Choroid plexus epithelial cell (primary cell): ENCODE measurements at regions not wholly inside any gene's neighbourhood (a gene's known extent, or its start where the extent isn't known, plus 50 kb on each side); places are given as distances from the start of the nearest gene placed in this dataset.

ENCODE experiments used
- DNase-seq: peaks from one replicate; pipeline ENCODE4 v3.0.0-alpha.2; 2010; ENCODE audit warnings: low read depth
- H3K4me3 ChIP-seq: 2 replicates; pipeline ENCODE4 v1.5.1; 2011; ENCODE audit warnings: low read depth, mild to moderate bottlenecking, control low read depth, low read length, moderate library complexity
- CTCF ChIP-seq: conservative IDR thresholded peaks from 2 replicates; pipeline ENCODE4 v1.5.1; 2011; ENCODE audit warnings: low read depth, mild to moderate bottlenecking, control low read depth, inconsistent platforms, low read length, moderate library complexity

GRCh38 chr13:73403355-73404120 lies 344.7 kb downstream of the KLF5 start:
- DNase-seq: no peak
- no peak for TF ChIP-seq CTCF
- H3K4me3 ChIP-seq: no peak overlapping the region

- peak; percentile 28 for TF ChIP-seq CTCF
- peak; percentile 12 for DNase-seq
- no peak overlapping the region for H3K4me3 ChIP-seq
These were observed 343.0 kb downstream of the KLF5 start for GRCh38 chr13:73401769-73402168.

- TF ChIP-seq CTCF: no peak
These were observed 340.8 kb downstream of the KLF5 start for GRCh38 chr13:73399347-73400216.

GRCh38 chr13:73397496-73398305 lies 338.9 kb downstream of the KLF5 start:
- H3K4me3 ChIP-seq: no peak overlapping the region
- TF ChIP-seq CTCF: no peak
- no peak for DNase-seq

More at GRCh38 chr13:73399347-73400216, 340.8 kb downstream of the KLF5 start:
- H3K4me3 ChIP-seq: no peak overlapping the region
- no peak for DNase-seq

GRCh38 chr13:73394066-73394465 lies 335.3 kb downstream of the KLF5 start:
- no peak for TF ChIP-seq CTCF
- H3K4me3 ChIP-seq: no peak overlapping the region
- DNase-seq: no peak

- no peak for TF ChIP-seq CTCF
- no peak overlapping the region for H3K4me3 ChIP-seq
- DNase-seq: no peak
These were observed 331.3 kb downstream of the KLF5 start for GRCh38 chr13:73390100-73390499.
